ENCODE measurements at regions not wholly inside any gene's neighbourhood (a gene's known extent, or its start where the extent isn't known, plus 50 kb on each side); places are given as distances from the start of the nearest gene placed in this dataset.

DNA sequence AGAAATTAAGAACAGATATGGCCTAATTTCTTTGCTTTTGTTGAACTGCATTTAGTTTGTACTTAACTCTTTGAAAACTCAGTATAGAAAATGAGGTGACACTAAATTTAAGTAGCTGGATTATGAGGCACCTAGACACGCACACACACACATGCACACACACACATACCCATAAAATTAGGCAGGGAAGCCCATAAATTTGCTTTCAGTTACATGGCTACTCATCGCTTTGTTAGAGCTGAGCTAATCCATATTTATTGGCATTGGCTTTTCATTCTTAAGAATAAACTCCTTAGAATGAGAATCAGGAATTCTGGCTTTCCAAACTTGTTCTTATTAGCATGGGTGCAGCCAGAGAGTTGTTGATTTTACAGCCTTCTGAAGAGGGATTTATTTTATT lies 61.7 kb upstream of the MBNL2 start:
- DNase-seq (ENCODE audit: low read depth in 1 of 2, low spot score in 2 of 2): no peak
- Histone ChIP-seq H4K5ac (ENCODE audit: insufficient read length, low read depth, low read length) (no peak overlapping the region), H3K79me2 (ENCODE audit: control insufficient read depth in 1 of 2, insufficient read depth in 2 of 2, low read length in 2 of 2) (no peaks in the 10 kb centered on the region), H3K79me1 (ENCODE audit: low read depth, low read length) (no peaks in the 10 kb centered on the region), H3K4ac (replicated peaks; ENCODE audit: insufficient read length, low read depth, low read length) (no peak overlapping the region), H3K4me2 (ENCODE audit: insufficient read depth in 1 of 2, low read depth in 2 of 2, low read length in 2 of 2) (no peak overlapping the region), H2BK120ac (replicated peaks; ENCODE audit: low read depth, low read length) (no peak overlapping the region), H3K23me2 (ENCODE audit: low read depth, low read length) (no peaks in the 10 kb centered on the region), H3K4me3 (ENCODE audit: extremely low read depth in 1 of 4, insufficient read depth in 2 of 4, low read depth in 3 of 4, low read length in 4 of 4) (no peak overlapping the region), H3K27me3 (replicated peaks in 1 of 4; ENCODE audit: control insufficient read depth in 3 of 4, extremely low read depth in 1 of 4, insufficient read depth in 3 of 4, low read length in 3 of 4) (no peaks in the 10 kb centered on the region), H4K8ac (ENCODE audit: extremely low read depth, insufficient read depth, low read length) (no peak overlapping the region), H4K20me1 (replicated peaks in 1 of 2; ENCODE audit: control insufficient read depth in 1 of 2, insufficient read depth in 2 of 2, low read length in 2 of 2) (no peaks in the 10 kb centered on the region), H3K4me1 (replicated peaks in 1 of 4; ENCODE audit: control insufficient read depth in 3 of 4, insufficient read depth in 4 of 4, low read length in 3 of 4) (no peaks in the 10 kb centered on the region), H2BK20ac (ENCODE audit: low read length) (no peak overlapping the region), H2AFZ (ENCODE audit: low read length) (no peak overlapping the region), H3K9ac (replicated peaks in 1 of 4; ENCODE audit: extremely low read depth in 1 of 4, low read depth in 3 of 4, low read length in 3 of 4) (no peak overlapping the region), H3K23ac (ENCODE audit: insufficient read length) (no peak overlapping the region), H3K18ac (ENCODE audit: extremely low read depth, low read length) (no peak overlapping the region), H2AK5ac (ENCODE audit: low read depth, low read length) (no peak overlapping the region), H3K14ac (ENCODE audit: insufficient read length) (no peak overlapping the region), H3K36me3 (ENCODE audit: control insufficient read depth in 2 of 4, insufficient read depth in 4 of 4, low read length in 3 of 4) (no peaks in the 10 kb centered on the region), H2BK12ac (ENCODE audit: low read depth, low read length) (no peak overlapping the region), H2BK15ac (ENCODE audit: low read length) (no peak overlapping the region), H2BK5ac (ENCODE audit: low read depth, low read length) (no peak overlapping the region), H4K91ac (replicated peaks; ENCODE audit: insufficient read length, low read length) (no peak overlapping the region), H3K27ac (ENCODE audit: low read depth, low read length) (no peak overlapping the region), H3K56ac (replicated peaks; ENCODE audit: insufficient read length, low read depth, low read length) (no peak overlapping the region), H3K9me3 (ENCODE audit: insufficient read depth in 2 of 2, low read depth in 1 of 2, low read length in 1 of 2) (no peaks in the 10 kb centered on the region)
- 93% methylated on average over 2 of the region's 2 CpGs; no CpG with 5 or more reads in 1 of the 2 experiments for WGBS, 2 experiments (ENCODE audit: extremely low coverage in 1 of 2, insufficient coverage in 1 of 2, insufficient read length in 1 of 2, insufficient replicate concordance in 2 of 2, low coverage in 1 of 2, low lambda C conversion rate in 2 of 2, missing lambda C conversion rate in 1 of 2)
- POLR2A ChIA-PET (ENCODE audit: partially characterized antibody): no interaction called here
- CTCF ChIA-PET (ENCODE audit: partially characterized antibody): interaction anchor here (1.5 kb wide), 1 partner anchor 18 kb away, joined by 3 read pairs; no protein-coding TSS in a partner anchor
- TF ChIP-seq, protein P1, sequence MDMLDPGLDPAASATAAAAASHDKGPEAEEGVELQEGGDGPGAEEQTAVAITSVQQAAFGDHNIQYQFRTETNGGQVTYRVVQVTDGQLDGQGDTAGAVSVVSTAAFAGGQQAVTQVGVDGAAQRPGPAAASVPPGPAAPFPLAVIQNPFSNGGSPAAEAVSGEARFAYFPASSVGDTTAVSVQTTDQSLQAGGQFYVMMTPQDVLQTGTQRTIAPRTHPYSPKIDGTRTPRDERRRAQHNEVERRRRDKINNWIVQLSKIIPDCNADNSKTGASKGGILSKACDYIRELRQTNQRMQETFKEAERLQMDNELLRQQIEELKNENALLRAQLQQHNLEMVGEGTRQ (IDR thresholded peaks at IDR 0.05; ENCODE audit: low read length): no peak
- FAIRE-seq: no peak
